Choroid plexus epithelial cell (primary cell): ENCODE measurements at regions not wholly inside any gene's neighbourhood (a gene's known extent, or its start where the extent isn't known, plus 50 kb on each side); places are given as distances from the start of the nearest gene placed in this dataset.

Experiments used
- DNase-seq: peaks from one replicate; pipeline ENCODE4 v3.0.0-alpha.2; 2010; ENCODE audit warnings: low read depth
- H3K4me3 ChIP-seq: 2 replicates; pipeline ENCODE4 v1.5.1; 2011; ENCODE audit warnings: low read depth, mild to moderate bottlenecking, control low read depth, low read length, moderate library complexity
- CTCF ChIP-seq: conservative IDR thresholded peaks from 2 replicates; pipeline ENCODE4 v1.5.1; 2011; ENCODE audit warnings: low read depth, mild to moderate bottlenecking, control low read depth, inconsistent platforms, low read length, moderate library complexity

GRCh38 chr5:61884252-61884855 lies 421.7 kb upstream of the KIF2A start:
- no peak for TF ChIP-seq CTCF
- no peak overlapping the region for H3K4me3 ChIP-seq
- DNase-seq: no peak

GRCh38 chr5:61886214-61886613 lies 419.8 kb upstream of the KIF2A start:
- no peak overlapping the region for H3K4me3 ChIP-seq
- TF ChIP-seq CTCF: no peak
- DNase-seq: no peak

DNA sequence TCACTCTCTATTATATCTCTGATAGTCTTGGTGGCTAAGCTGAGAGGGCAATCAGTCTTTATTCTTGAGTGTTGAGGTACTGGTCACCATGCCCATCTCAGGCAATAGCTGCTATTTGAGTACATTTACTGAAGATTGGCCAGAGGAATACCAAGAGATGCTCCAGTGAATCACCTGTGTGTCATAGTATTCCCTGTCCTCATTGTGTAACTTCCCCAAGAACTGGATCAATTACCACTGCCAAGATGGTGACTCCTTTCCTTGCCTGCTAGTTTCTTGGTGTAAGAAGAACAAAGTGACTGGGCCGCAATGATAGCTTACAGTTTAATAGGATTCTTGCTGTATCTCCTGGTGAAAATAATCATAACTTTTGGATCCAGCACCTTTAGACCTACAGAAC lies 418.7 kb upstream of the KIF2A start:
- TF ChIP-seq CTCF: no peak
- no peak for DNase-seq
- no peak overlapping the region for H3K4me3 ChIP-seq

DNA sequence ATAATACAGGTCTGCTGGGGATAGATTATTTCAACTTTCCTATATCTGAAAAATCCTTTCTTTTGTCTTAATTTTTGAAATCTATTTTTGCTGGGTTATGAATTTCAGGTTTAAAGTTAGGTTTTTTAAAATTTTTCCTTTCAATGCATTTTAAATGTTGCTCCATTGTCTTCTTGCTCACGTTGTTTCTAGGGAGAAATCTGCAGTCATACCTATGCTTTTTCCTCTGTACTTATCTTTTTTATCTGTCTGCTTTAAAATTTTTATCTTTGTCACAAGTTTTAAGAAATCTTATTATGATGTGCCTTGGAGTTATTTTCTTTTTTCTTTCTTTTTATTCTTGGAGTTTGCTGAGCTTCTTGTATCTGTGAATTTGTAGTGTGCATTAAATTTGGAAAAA lies 412.0 kb upstream of the KIF2A start:
- no peak for DNase-seq
- H3K4me3 ChIP-seq: no peak overlapping the region
- no peak for TF ChIP-seq CTCF

DNA sequence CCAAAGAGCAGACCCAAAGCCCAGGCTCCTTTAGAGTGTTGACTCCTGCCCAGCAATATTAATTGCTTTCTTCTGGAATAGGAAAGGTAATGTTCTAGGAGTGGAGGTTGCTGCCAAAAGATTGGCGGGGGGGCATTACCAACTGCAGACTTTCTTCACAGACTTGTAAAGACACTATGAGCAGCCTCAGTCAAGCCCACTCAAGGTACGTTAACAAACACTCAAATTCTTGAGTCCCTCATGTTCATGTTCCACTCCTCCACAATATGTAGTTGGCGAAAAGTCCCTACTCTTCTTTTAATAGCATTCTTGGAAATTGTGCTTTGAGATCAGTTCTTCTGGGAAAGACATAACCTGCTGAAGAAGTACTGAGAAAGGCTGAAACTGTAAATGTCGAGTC lies 409.2 kb upstream of the KIF2A start:
- no peak overlapping the region for H3K4me3 ChIP-seq
- DNase-seq: no peak
- no peak for TF ChIP-seq CTCF

GRCh38 chr5:61897251-61897650 lies 408.8 kb upstream of the KIF2A start:
- no peak for TF ChIP-seq CTCF
- no peak overlapping the region for H3K4me3 ChIP-seq
- DNase-seq: no peak

DNA sequence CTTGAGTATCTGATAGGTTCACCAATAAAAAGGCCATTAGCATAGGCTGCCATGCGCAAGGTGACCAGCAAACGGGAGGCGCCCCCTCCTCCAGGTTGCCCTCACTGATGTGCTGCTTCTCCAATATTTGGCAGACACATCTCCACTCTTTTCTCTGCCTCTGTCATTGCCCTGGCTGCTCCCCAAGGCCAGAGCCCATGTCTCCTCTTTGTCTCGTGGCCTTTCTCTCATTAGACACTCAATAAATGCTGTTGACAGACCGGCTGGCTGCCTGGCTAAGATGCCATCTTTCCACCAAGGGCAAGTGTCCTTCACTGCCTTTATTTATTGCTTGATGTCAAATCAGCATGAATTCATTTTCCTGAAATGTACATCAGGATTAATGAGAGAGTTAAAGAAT lies 404.0 kb upstream of the KIF2A start:
- DNase-seq: no peak
- no peak for TF ChIP-seq CTCF
- H3K4me3 ChIP-seq: no peak overlapping the region
